NT2/D1 (cell line): ENCODE measurements at regions not wholly inside any gene's neighbourhood (a gene's known extent, or its start where the extent isn't known, plus 50 kb on each side); places are given as distances from the start of the nearest gene placed in this dataset.

Experiments used
- YY1 ChIP-seq: IDR thresholded peaks from 2 replicates; pipeline ENCODE4 v1.6.1; 2011; ENCODE audit not compliant: insufficient read length, insufficient read depth
- ZNF274 ChIP-seq: IDR thresholded peaks from 2 replicates; pipeline ENCODE4 v1.6.1; 2011; ENCODE audit warnings: mild to moderate bottlenecking, low read depth, low read length

- no peak for TF ChIP-seq ZNF274
- TF ChIP-seq YY1 = no peak
Observed at GRCh38 chr6:27685279-27685678, 212.4 kb upstream of the ZNF184 start.
